ENCODE measurements at regions not wholly inside any gene's neighbourhood (a gene's known extent, or its start where the extent isn't known, plus 50 kb on each side); places are given as distances from the start of the nearest gene placed in this dataset.

DNA sequence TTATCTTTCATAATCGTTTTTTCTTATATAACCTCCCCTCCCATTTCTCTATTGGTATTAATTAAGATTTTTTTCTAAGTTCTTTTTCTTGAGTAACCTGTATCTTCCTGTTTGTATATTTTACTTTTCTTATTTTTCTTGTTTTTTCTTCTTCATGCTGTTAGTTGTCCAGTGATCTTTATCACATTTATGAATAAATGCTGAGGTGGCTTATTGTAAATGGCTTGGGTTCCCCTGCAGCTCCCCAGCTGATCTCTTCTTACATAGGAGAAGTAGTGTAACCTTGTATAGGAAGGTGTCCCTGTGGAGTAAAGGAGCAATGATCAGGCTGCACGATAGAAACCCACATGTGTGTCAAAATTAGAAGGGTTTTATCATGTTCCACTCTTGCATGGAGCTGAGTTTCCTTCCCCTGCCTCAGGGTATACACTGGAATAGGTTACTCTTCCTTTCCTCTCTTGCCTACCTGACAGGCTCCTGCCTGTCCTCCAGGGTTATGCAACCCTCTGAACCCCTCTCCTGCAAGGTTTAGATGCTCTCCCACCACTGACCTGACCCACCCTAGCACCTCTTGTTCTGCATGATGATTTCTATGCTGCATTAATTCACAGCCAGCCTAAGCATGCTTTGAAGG, 334.8 kb upstream of the RGS6 start:
- TF ChIP-seq EP300 (IDR thresholded peaks at IDR 0.05) (no peak), CTCF (IDR thresholded peaks at IDR 0.05) (no peak), POLR2A (IDR thresholded peaks at IDR 0.05) (no peak)
